ENCODE measurements at regions not wholly inside any gene's neighbourhood (a gene's known extent, or its start where the extent isn't known, plus 50 kb on each side); places are given as distances from the start of the nearest gene placed in this dataset.

DNA sequence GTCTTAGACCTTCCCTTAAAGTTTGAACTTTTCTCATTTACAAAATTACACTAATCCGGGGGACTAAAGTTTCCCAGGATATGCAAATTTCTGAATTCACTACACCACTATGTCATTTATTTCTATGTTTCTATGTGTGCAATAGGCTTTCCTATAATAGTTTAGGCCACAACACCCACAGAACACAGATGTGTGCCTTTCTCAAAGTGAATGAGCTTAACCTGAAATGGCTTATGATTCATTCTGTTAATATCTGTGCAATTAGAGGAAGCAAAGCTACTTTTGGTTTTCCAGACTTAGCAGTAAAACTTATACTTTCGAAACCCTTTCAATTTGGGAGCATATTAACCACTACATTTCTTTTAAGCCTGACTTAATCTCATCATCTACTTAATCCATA is 748.1 kb downstream of the GBE1 start:
- Histone ChIP-seq H3K4me3 (ENCODE audit: low read depth, low read length) (no peak overlapping the region), H3K36me3 (ENCODE audit: control insufficient read depth, insufficient read depth, low read length) (no peaks in the 10 kb centered on the region), H3K27ac (ENCODE audit: insufficient read depth, low read length, poor library complexity, severe bottlenecking) (no peak overlapping the region), H3K4me1 (ENCODE audit: control insufficient read depth, insufficient read depth, low read length, poor library complexity, severe bottlenecking) (no peaks in the 10 kb centered on the region), H3K9me3 (ENCODE audit: control insufficient read depth in 2 of 2, low read length in 2 of 2) (peaks cover 5 to 6% of the 10 kb centered on the region in 2 experiments), H3K27me3 (ENCODE audit: control insufficient read depth, insufficient read depth, low read length) (no peaks in the 10 kb centered on the region)
- Mint-ChIP-seq H3K9me3 (peaks cover 4 to 19% (median 8%) of the 10 kb centered on the region in 7 donors), H3K4me1 (no peaks in the 10 kb centered on the region), H3K36me3 (no peaks in the 10 kb centered on the region), H3K27me3 (no peaks in the 10 kb centered on the region), H3K27ac (no peak overlapping the region), H3K4me3 (no peak overlapping the region)
- ATAC-seq (ENCODE audit: low read depth in 2 of 2) = no peak
- no peak for DNase-seq

DNA sequence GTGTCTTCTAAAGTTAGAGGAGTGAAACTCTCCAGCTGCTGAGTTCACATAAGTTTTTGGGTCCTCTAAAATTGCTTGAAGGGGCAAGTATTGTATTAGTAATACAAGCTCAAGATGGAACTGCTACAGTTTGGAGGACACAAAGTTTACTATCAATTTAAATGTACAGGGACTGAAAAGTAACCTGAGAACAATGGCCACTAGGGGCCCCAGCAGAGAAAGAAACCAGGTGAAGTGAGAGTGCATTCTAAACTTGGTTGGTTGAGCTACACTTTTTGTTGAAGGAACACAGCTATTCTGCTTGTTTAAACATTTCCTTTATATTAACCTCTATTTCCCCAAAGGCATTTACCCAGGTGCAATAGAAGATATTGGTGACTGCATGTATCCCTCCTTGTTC is 755.5 kb downstream of the GBE1 start:
- no peak overlapping the region for H3K27ac ChIP-seq (ENCODE audit: insufficient read depth, low read length, poor library complexity, severe bottlenecking)
- no peak overlapping the region for H3K4me3 ChIP-seq (ENCODE audit: low read depth, low read length)
- H3K9me3 ChIP-seq (ENCODE audit: control insufficient read depth in 2 of 2, low read length in 2 of 2) = peaks cover 3 to 11% of the 10 kb centered on the region in 2 experiments
- H3K4me1 ChIP-seq (ENCODE audit: control insufficient read depth, insufficient read depth, low read length, poor library complexity, severe bottlenecking) = no peaks in the 10 kb centered on the region
- H3K36me3 ChIP-seq (ENCODE audit: control insufficient read depth, insufficient read depth, low read length) = no peaks in the 10 kb centered on the region
- H3K4me3 Mint-ChIP-seq = no peak overlapping the region
- no peaks in the 10 kb centered on the region for H3K4me1 Mint-ChIP-seq
- H3K27ac Mint-ChIP-seq = no peak overlapping the region
- no peaks in the 10 kb centered on the region for H3K27me3 ChIP-seq (ENCODE audit: control insufficient read depth, insufficient read depth, low read length)
- no peak for DNase-seq
- H3K27me3 Mint-ChIP-seq = no peaks in the 10 kb centered on the region
- peaks cover 0 to 31% (median 9%) of the 10 kb centered on the region in 7 donors for H3K9me3 Mint-ChIP-seq
- ATAC-seq (ENCODE audit: low read depth in 2 of 2) = no peak
- H3K36me3 Mint-ChIP-seq = no peaks in the 10 kb centered on the region

DNA sequence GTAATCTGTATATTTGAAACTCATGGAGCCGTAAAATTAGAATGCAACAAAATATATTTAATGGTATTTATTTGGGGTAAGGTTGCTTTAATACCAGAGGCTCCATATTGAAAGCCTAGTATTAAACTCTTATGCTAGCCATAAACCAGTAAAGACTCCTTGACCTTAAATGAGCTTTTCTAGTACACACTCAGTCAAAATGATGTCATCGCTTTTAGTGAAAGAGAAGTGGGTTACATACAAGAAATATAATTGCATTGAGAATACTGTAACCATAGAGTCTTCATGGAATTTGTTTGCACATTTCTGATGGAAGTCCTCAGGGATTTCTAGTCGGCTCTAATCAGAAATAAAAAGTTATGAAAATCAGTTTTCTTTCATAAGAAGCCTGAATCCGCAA is 757.6 kb downstream of the GBE1 start:
- Mint-ChIP-seq H3K4me1 (no peaks in the 10 kb centered on the region), H3K36me3 (no peaks in the 10 kb centered on the region), H3K27me3 (no peaks in the 10 kb centered on the region), H3K9me3 (peaks cover 1 to 23% (median 5%) of the 10 kb centered on the region in 7 donors), H3K4me3 (no peak overlapping the region), H3K27ac (no peak overlapping the region)
- Histone ChIP-seq H3K9me3 (ENCODE audit: control insufficient read depth in 2 of 2, low read length in 2 of 2) (peaks cover 3 to 9% of the 10 kb centered on the region in 2 experiments), H3K36me3 (ENCODE audit: control insufficient read depth, insufficient read depth, low read length) (no peaks in the 10 kb centered on the region), H3K27ac (ENCODE audit: insufficient read depth, low read length, poor library complexity, severe bottlenecking) (no peak overlapping the region), H3K4me1 (ENCODE audit: control insufficient read depth, insufficient read depth, low read length, poor library complexity, severe bottlenecking) (no peaks in the 10 kb centered on the region), H3K27me3 (ENCODE audit: control insufficient read depth, insufficient read depth, low read length) (no peaks in the 10 kb centered on the region), H3K4me3 (ENCODE audit: low read depth, low read length) (no peak overlapping the region)
- DNase-seq = no peak
- ATAC-seq (ENCODE audit: low read depth in 2 of 2) = no peak

DNA sequence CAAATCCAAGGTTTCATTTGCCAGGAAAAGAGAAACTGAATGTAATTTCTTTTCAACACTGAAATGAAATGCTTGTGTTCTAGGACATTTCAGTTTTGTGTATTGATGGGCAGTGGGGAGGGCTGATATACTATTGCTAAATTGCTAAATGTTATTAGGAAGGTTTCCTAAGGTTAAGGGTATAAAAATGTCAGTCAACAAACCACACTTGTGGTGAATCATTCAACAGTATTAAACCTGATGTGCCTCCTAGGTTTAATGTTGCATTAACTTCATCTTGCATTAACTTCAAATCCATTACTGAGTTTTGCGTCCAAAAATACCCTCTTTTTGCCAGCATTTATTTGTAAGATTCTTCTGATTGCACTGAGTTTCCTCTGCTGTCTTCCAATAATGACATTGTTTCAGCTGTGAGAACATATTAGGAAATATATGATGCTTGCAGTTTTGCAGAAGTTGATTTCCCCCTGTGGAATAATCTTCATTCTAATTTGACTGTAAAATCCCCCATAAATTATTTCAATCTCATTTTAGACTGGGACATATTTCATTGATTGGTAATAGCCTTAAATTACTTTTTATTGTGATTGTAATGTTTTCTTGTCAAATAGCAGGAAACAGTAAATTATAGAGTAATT is 758.3 kb downstream of the GBE1 start:
- Histone ChIP-seq H3K4me1 (ENCODE audit: control insufficient read depth, insufficient read depth, low read length, poor library complexity, severe bottlenecking) (no peaks in the 10 kb centered on the region), H3K27me3 (ENCODE audit: control insufficient read depth, insufficient read depth, low read length) (no peaks in the 10 kb centered on the region), H3K36me3 (ENCODE audit: control insufficient read depth, insufficient read depth, low read length) (no peaks in the 10 kb centered on the region), H3K4me3 (ENCODE audit: low read depth, low read length) (no peak overlapping the region), H3K9me3 (ENCODE audit: control insufficient read depth in 2 of 2, low read length in 2 of 2) (peaks cover 3 to 5% of the 10 kb centered on the region in 2 experiments), H3K27ac (ENCODE audit: insufficient read depth, low read length, poor library complexity, severe bottlenecking) (no peak overlapping the region)
- no peaks in the 10 kb centered on the region for H3K27me3 Mint-ChIP-seq
- DNase-seq = no peak
- H3K27ac Mint-ChIP-seq = no peak overlapping the region
- no peaks in the 10 kb centered on the region for H3K36me3 Mint-ChIP-seq
- ATAC-seq (ENCODE audit: low read depth in 2 of 2) = no peak
- H3K9me3 Mint-ChIP-seq = peaks cover 1 to 23% (median 5%) of the 10 kb centered on the region in 7 donors
- H3K4me1 Mint-ChIP-seq = no peaks in the 10 kb centered on the region
- no peak overlapping the region for H3K4me3 Mint-ChIP-seq

DNA sequence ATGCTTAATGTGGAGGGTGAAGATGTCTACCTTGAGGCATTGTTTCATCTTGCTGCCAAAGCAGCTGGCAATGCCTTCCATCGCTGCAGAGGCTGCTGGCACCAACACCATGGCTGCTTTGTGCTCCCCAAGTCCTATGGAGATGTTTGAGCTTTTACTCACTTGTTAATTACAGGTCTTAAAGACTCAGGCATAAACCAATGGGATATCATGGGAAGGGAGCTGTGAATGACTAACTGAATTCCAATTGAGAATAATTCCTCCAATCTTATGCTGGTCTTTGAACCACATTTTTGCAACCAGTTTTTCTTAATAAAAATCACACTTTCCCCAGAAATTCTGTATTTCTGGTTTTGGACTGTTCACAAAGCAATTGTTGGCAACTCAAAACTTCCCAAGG is 762.0 kb downstream of the GBE1 start:
- Mint-ChIP-seq H3K36me3 (peaks cover 3% of the 10 kb centered on the region), H3K4me3 (no peak overlapping the region), H3K4me1 (no peaks in the 10 kb centered on the region), H3K9me3 (peaks cover 3 to 16% (median 7%) of the 10 kb centered on the region in 7 donors), H3K27me3 (no peaks in the 10 kb centered on the region), H3K27ac (no peak overlapping the region)
- H3K4me3 ChIP-seq (ENCODE audit: low read depth, low read length) = no peak overlapping the region
- no peak for DNase-seq
- no peaks in the 10 kb centered on the region for H3K4me1 ChIP-seq (ENCODE audit: control insufficient read depth, insufficient read depth, low read length, poor library complexity, severe bottlenecking)
- no peaks in the 10 kb centered on the region for H3K36me3 ChIP-seq (ENCODE audit: control insufficient read depth, insufficient read depth, low read length)
- ATAC-seq (ENCODE audit: low read depth in 2 of 2) = no peak
- H3K27ac ChIP-seq (ENCODE audit: insufficient read depth, low read length, poor library complexity, severe bottlenecking) = no peak overlapping the region
- H3K9me3 ChIP-seq (ENCODE audit: control insufficient read depth in 2 of 2, low read length in 2 of 2) = no peaks in the 10 kb centered on the region
- no peaks in the 10 kb centered on the region for H3K27me3 ChIP-seq (ENCODE audit: control insufficient read depth, insufficient read depth, low read length)

DNA sequence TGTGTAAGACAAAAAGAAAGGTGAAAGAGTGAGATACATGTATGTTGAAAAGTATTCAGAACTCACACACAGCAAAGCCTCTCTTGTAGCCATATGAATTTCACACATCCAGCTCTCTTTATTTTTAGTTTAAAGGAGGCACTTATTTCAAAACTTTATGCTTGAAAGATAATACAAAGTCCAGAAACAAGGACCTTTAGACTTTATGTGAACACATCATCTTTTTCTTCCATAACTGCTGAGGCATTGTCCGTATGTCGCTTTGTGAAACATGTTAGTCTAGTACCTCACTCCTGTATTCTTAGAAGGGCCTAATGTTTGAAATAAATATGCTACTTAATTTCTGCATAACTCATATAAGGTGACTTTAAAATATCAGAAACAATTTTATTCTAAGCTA is 763.4 kb downstream of the GBE1 start:
- H3K27ac Mint-ChIP-seq = no peak overlapping the region
- Histone ChIP-seq H3K4me3 (ENCODE audit: low read depth, low read length) (no peak overlapping the region), H3K27me3 (ENCODE audit: control insufficient read depth, insufficient read depth, low read length) (no peaks in the 10 kb centered on the region), H3K4me1 (ENCODE audit: control insufficient read depth, insufficient read depth, low read length, poor library complexity, severe bottlenecking) (no peaks in the 10 kb centered on the region), H3K27ac (ENCODE audit: insufficient read depth, low read length, poor library complexity, severe bottlenecking) (no peak overlapping the region), H3K9me3 (ENCODE audit: control insufficient read depth in 2 of 2, low read length in 2 of 2) (no peaks in the 10 kb centered on the region), H3K36me3 (ENCODE audit: control insufficient read depth, insufficient read depth, low read length) (no peaks in the 10 kb centered on the region)
- no peak overlapping the region for H3K4me3 Mint-ChIP-seq
- H3K27me3 Mint-ChIP-seq = no peaks in the 10 kb centered on the region
- ATAC-seq (ENCODE audit: low read depth in 2 of 2) (no peak), DNase-seq (no peak)
- peaks cover 4 to 22% (median 8%) of the 10 kb centered on the region in 7 donors for H3K9me3 Mint-ChIP-seq
- peaks cover 3% of the 10 kb centered on the region for H3K36me3 Mint-ChIP-seq
- no peaks in the 10 kb centered on the region for H3K4me1 Mint-ChIP-seq

DNA sequence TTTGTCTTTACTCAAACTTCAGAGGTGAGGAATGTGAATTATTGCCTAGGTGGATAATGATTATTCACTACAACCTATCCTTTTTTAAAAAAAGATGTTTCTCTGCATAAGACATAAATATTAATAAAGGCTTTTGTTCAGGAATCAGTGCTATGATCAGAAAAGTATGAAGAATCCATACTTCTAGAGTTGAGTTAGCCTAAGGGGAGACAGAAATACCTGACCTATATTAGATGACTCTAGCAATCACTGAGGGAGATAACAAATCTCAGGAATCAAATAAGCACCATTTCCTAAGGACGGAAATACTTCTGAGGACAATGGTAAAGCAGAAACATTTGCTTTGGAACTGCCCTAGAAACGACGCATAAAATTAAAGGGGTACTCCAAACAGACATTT is 763.8 kb downstream of the GBE1 start:
- no peaks in the 10 kb centered on the region for H3K27me3 ChIP-seq (ENCODE audit: control insufficient read depth, insufficient read depth, low read length)
- H3K36me3 ChIP-seq (ENCODE audit: control insufficient read depth, insufficient read depth, low read length) = no peaks in the 10 kb centered on the region
- H3K9me3 ChIP-seq (ENCODE audit: control insufficient read depth in 2 of 2, low read length in 2 of 2) = peaks cover 0 to 4% of the 10 kb centered on the region in 2 experiments
- no peak overlapping the region for H3K27ac Mint-ChIP-seq
- H3K4me1 Mint-ChIP-seq = no peaks in the 10 kb centered on the region
- DNase-seq (no peak), ATAC-seq (ENCODE audit: low read depth in 2 of 2) (no peak)
- H3K4me3 ChIP-seq (ENCODE audit: low read depth, low read length) = no peak overlapping the region
- H3K4me1 ChIP-seq (ENCODE audit: control insufficient read depth, insufficient read depth, low read length, poor library complexity, severe bottlenecking) = no peaks in the 10 kb centered on the region
- H3K9me3 Mint-ChIP-seq = peaks cover 4 to 23% (median 8%) of the 10 kb centered on the region in 7 donors
- no peak overlapping the region for H3K27ac ChIP-seq (ENCODE audit: insufficient read depth, low read length, poor library complexity, severe bottlenecking)
- H3K27me3 Mint-ChIP-seq = no peaks in the 10 kb centered on the region
- H3K4me3 Mint-ChIP-seq = no peak overlapping the region
- H3K36me3 Mint-ChIP-seq = peaks cover 3% of the 10 kb centered on the region

DNA sequence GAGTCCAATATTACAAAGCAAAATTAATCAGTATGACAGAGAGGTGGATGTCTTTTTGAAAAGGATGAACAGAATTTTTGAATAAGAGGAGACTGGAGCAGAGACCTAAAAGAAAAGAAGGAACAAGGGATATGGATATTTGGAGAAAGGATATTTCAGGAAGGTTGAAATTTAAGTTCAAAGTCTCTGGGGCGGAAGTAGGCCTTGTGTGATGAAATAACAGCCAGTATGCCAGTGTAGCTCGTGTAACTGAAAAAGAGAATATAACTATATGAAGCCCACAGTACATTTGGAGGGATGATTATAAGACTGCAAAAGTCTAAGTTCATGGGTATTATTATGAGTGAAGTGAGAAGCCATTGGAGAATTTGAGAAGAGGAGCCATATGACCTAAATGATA is 766.7 kb downstream of the GBE1 start:
- DNase-seq = no peak
- ATAC-seq (ENCODE audit: low read depth in 2 of 2) = no peak
- no peak overlapping the region for H3K4me3 ChIP-seq (ENCODE audit: low read depth, low read length)
- H3K27ac Mint-ChIP-seq = no peak overlapping the region
- peaks cover 4 to 27% (median 13%) of the 10 kb centered on the region in 7 donors for H3K9me3 Mint-ChIP-seq
- peaks cover 0 to 4% of the 10 kb centered on the region in 2 experiments for H3K9me3 ChIP-seq (ENCODE audit: control insufficient read depth in 2 of 2, low read length in 2 of 2)
- H3K36me3 Mint-ChIP-seq = peaks cover 3% of the 10 kb centered on the region
- no peaks in the 10 kb centered on the region for H3K36me3 ChIP-seq (ENCODE audit: control insufficient read depth, insufficient read depth, low read length)
- no peaks in the 10 kb centered on the region for H3K4me1 Mint-ChIP-seq
- peaks cover 4% of the 10 kb centered on the region for H3K27me3 Mint-ChIP-seq
- H3K4me1 ChIP-seq (ENCODE audit: control insufficient read depth, insufficient read depth, low read length, poor library complexity, severe bottlenecking) = no peaks in the 10 kb centered on the region
- H3K27me3 ChIP-seq (ENCODE audit: control insufficient read depth, insufficient read depth, low read length) = no peaks in the 10 kb centered on the region
- no peak overlapping the region for H3K4me3 Mint-ChIP-seq
- no peak overlapping the region for H3K27ac ChIP-seq (ENCODE audit: insufficient read depth, low read length, poor library complexity, severe bottlenecking)
